Loucy (cell line): ENCODE measurements at regions not wholly inside any gene's neighbourhood (a gene's known extent, or its start where the extent isn't known, plus 50 kb on each side); places are given as distances from the start of the nearest gene placed in this dataset.

Experiments used
- CTCF ChIP-seq: fragments of 200-600 bp; sonication (generic); conservative IDR thresholded peaks from 2 replicates; pipeline ENCODE4 v1.5.1; 2014; ENCODE audit warnings: mild to moderate bottlenecking, antibody characterized with exemption, low read length
- EZH2phosphoT487 ChIP-seq: fragments of 200-600 bp; IDR thresholded peaks from 2 replicates; pipeline ENCODE4 v1.6.1; 2018; ENCODE audit warnings: antibody characterized with exemption, mild to moderate bottlenecking, moderate library complexity, borderline replicate concordance

GRCh38 chr1:83691953-83692500, 306.9 kb downstream of the TTLL7 start:
- TF ChIP-seq CTCF (no peak), EZH2phosphoT487 (no peak)
